ENCODE measurements at regions not wholly inside any gene's neighbourhood (a gene's known extent, or its start where the extent isn't known, plus 50 kb on each side); places are given as distances from the start of the nearest gene placed in this dataset.

DNA sequence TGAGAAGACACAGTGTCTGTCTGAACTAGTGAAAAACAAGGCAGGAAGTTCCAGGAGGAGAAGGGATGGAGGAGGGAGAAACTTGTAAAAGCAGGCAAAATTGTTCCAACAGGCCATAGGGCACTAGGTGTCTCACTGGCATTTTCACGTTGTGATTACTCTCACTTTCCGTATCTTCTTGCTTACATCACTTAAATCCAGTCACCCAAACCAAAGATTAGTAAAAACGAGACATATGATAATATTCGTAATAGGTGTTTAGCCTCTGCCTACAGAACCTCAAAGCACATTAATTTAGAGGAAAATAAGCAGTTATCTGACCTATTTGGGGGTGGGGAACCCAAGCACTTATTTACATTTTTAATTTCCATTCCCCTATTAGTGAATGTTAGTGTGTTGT is 78.3 kb downstream of the POU3F3 start:
- TF ChIP-seq, protein P1, sequence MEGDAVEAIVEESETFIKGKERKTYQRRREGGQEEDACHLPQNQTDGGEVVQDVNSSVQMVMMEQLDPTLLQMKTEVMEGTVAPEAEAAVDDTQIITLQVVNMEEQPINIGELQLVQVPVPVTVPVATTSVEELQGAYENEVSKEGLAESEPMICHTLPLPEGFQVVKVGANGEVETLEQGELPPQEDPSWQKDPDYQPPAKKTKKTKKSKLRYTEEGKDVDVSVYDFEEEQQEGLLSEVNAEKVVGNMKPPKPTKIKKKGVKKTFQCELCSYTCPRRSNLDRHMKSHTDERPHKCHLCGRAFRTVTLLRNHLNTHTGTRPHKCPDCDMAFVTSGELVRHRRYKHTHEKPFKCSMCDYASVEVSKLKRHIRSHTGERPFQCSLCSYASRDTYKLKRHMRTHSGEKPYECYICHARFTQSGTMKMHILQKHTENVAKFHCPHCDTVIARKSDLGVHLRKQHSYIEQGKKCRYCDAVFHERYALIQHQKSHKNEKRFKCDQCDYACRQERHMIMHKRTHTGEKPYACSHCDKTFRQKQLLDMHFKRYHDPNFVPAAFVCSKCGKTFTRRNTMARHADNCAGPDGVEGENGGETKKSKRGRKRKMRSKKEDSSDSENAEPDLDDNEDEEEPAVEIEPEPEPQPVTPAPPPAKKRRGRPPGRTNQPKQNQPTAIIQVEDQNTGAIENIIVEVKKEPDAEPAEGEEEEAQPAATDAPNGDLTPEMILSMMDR (IDR thresholded peaks at IDR 0.05), result no peak
- TF ChIP-seq EZH2 (IDR thresholded peaks at IDR 0.05), result no peak
